Mammary epithelial cell (primary cell): ENCODE measurements at regions not wholly inside any gene's neighbourhood (a gene's known extent, or its start where the extent isn't known, plus 50 kb on each side); places are given as distances from the start of the nearest gene placed in this dataset.
"Not testable (repeated sequence)": the region's sequence is repeated elsewhere in the genome, so short reads cannot be mapped to it uniquely, and the experiment has no call there.

Experiments used
- CTCF ChIP-seq, 2 donors: IDR thresholded peaks in 1 of 2; conservative IDR thresholded peaks in 1 of 2; 2 replicates each; pipeline ENCODE4 v1.5.1; 2011 to 2012; ENCODE audit warnings: inconsistent platforms in 2 of 2, low read length in 2 of 2, mild to moderate bottlenecking in 2 of 2, control low read depth in 1 of 2, low read depth in 1 of 2; ENCODE audit not compliant: insufficient read depth in 1 of 2; ENCODE audit errors: extremely low read depth in 1 of 2
- EZH2 ChIP-seq: IDR thresholded peaks from 2 replicates; pipeline ENCODE4 v1.6.1; 2012; ENCODE audit warnings: low read length, inconsistent platforms, borderline replicate concordance

DNA sequence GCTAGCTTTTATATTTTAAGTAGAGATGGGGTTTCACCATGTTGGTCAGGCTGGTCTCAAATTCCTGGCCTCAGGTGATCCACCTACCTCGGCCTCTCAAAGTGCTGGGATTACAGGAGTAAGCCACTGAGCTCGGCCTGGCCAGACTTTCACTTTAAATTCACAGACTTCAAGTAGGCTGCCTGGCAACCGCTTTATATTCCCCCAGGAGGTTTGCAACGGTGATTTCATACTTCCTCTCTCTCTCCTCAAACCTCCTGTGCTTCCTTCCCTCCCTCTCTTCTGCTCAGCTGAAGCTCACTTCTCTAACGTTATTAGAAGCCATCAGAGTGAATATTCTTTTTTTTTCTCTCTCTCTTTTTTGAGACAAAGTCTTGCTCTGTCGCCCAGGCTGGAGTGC, 118.8 kb downstream of the SEPTIN7 start:
- TF ChIP-seq CTCF (conservative IDR thresholded peaks at IDR 0.05 in 1 of 2, IDR thresholded peaks at IDR 0.05 in 1 of 2; ENCODE audit: extremely low read depth in 1 of 2, insufficient read depth in 1 of 2, low read depth in 1 of 2, low read length in 2 of 2); EZH2: not testable (repeated sequence)
